Gastrocnemius medialis (tissue), 4 donors: ENCODE measurements at regions not wholly inside any gene's neighbourhood (a gene's known extent, or its start where the extent isn't known, plus 50 kb on each side); places are given as distances from the start of the nearest gene placed in this dataset.

ENCODE experiments used
- CTCF ChIP-seq, 5 experiments: fragments of 450-650 bp in 3 of 5; fragments of 200-600 bp in 2 of 5; sonication (generic) in 2 of 5; IDR thresholded peaks in 4 of 5; conservative IDR thresholded peaks in 1 of 5; 1 replicate in 4 of 5; 2 replicates in 1 of 5; pipeline ENCODE4 v1.5.1; 2016 to 2019; ENCODE audit warnings: antibody characterized with exemption in 5 of 5, mild to moderate bottlenecking in 3 of 5, moderate library complexity in 3 of 5
- POLR2A ChIP-seq, 2 donors: fragments of 450-650 bp; IDR thresholded peaks; one replicate each; pipeline ENCODE4 v1.6.1; 2017; ENCODE audit warnings: antibody characterized with exemption in 2 of 2, mild to moderate bottlenecking in 2 of 2, moderate library complexity in 2 of 2

GRCh38 chr7:89958525-89959068 is 195.7 kb upstream of the STEAP1 start:
- no peak for TF ChIP-seq CTCF (IDR thresholded peaks at IDR 0.05 in 4 of 5, conservative IDR thresholded peaks at IDR 0.05 in 1 of 5)
- TF ChIP-seq POLR2A (IDR thresholded peaks at IDR 0.05): no peak
